ENCODE measurements at regions not wholly inside any gene's neighbourhood (a gene's known extent, or its start where the extent isn't known, plus 50 kb on each side); places are given as distances from the start of the nearest gene placed in this dataset.

GRCh38 chr1:58104960-58105359 lies 441.6 kb downstream of the OMA1 start:
- no peak overlapping the region for H3K27ac ChIP-seq
- no peaks in the 10 kb centered on the region for H3K36me3 ChIP-seq
- DNase-seq, result no peak
- ATAC-seq, result no peak
- no peaks in the 10 kb centered on the region for H3K4me1 ChIP-seq
- intact Hi-C loops (cut with DNase I; ENCODE audit: low total_unique reads), result no loop called here
- H3K9me3 ChIP-seq, result no peaks in the 10 kb centered on the region
- in situ Hi-C loops (cut with MboI; ENCODE audit: low sequenced_read_pairs in 4 of 4), result no loop called here
- H3K4me3 ChIP-seq, result no peak overlapping the region
- no peak for TF ChIP-seq POLR2A (IDR thresholded peaks at IDR 0.05)
- no peaks in the 10 kb centered on the region for H3K27me3 ChIP-seq

- Histone ChIP-seq H3K36me3 (no peaks in the 10 kb centered on the region), H3K4me1 (no peaks in the 10 kb centered on the region), H3K4me3 (no peak overlapping the region), H3K27ac (no peak overlapping the region), H3K9me3 (no peaks in the 10 kb centered on the region), H3K27me3 (no peaks in the 10 kb centered on the region)
- no peak for DNase-seq
- no peak for ATAC-seq
- in situ Hi-C loops (cut with MboI; ENCODE audit: low sequenced_read_pairs in 4 of 4), result no loop called here
- intact Hi-C loops (cut with DNase I; ENCODE audit: low total_unique reads), result no loop called here
- no peak for TF ChIP-seq POLR2A (IDR thresholded peaks at IDR 0.05)
- no peak for TF ChIP-seq CTCF (IDR thresholded peaks at IDR 0.05 in 4 of 5, conservative IDR thresholded peaks at IDR 0.05 in 1 of 5)
These were observed 449.8 kb downstream of the OMA1 start for GRCh38 chr1:58096714-58097113.

GRCh38 chr1:58095183-58095582 lies 451.3 kb downstream of the OMA1 start:
- no peak for DNase-seq
- intact Hi-C loops (cut with DNase I; ENCODE audit: low total_unique reads) (no loop called here), in situ Hi-C loops (cut with MboI; ENCODE audit: low sequenced_read_pairs in 4 of 4) (no loop called here)
- no peaks in the 10 kb centered on the region for H3K27me3 ChIP-seq
- no peak for ATAC-seq
- no peaks in the 10 kb centered on the region for H3K36me3 ChIP-seq
- no peaks in the 10 kb centered on the region for H3K4me1 ChIP-seq
- no peak overlapping the region for H3K4me3 ChIP-seq
- no peaks in the 10 kb centered on the region for H3K9me3 ChIP-seq
- no peak overlapping the region for H3K27ac ChIP-seq
- no peak for TF ChIP-seq CTCF (IDR thresholded peaks at IDR 0.05 in 4 of 5, conservative IDR thresholded peaks at IDR 0.05 in 1 of 5)

- in situ Hi-C loops (cut with MboI; ENCODE audit: low sequenced_read_pairs in 4 of 4), result no loop called here
- intact Hi-C loops (cut with DNase I; ENCODE audit: low total_unique reads), result no loop called here
- DNase-seq (no peak), ATAC-seq (no peak)
- Histone ChIP-seq H3K27ac (no peak overlapping the region), H3K27me3 (no peaks in the 10 kb centered on the region), H3K4me1 (no peaks in the 10 kb centered on the region), H3K4me3 (no peak overlapping the region), H3K36me3 (no peaks in the 10 kb centered on the region), H3K9me3 (no peaks in the 10 kb centered on the region)
- no peak for TF ChIP-seq CTCF (IDR thresholded peaks at IDR 0.05 in 4 of 5, conservative IDR thresholded peaks at IDR 0.05 in 1 of 5)
- no peak for TF ChIP-seq POLR2A (IDR thresholded peaks at IDR 0.05)
These were observed 452.3 kb downstream of the OMA1 start for GRCh38 chr1:58094221-58094620.

- H3K4me3 ChIP-seq, result no peak overlapping the region
- no peak overlapping the region for H3K27ac ChIP-seq
- no peaks in the 10 kb centered on the region for H3K4me1 ChIP-seq
- intact Hi-C loops (cut with DNase I; ENCODE audit: low total_unique reads), result no loop called here
- no peaks in the 10 kb centered on the region for H3K36me3 ChIP-seq
- DNase-seq (no peak), ATAC-seq (no peak)
- no peaks in the 10 kb centered on the region for H3K27me3 ChIP-seq
- no peaks in the 10 kb centered on the region for H3K9me3 ChIP-seq
- no peak for TF ChIP-seq CTCF (IDR thresholded peaks at IDR 0.05 in 4 of 5, conservative IDR thresholded peaks at IDR 0.05 in 1 of 5)
- no peak for TF ChIP-seq POLR2A (IDR thresholded peaks at IDR 0.05)
- in situ Hi-C loops (cut with MboI; ENCODE audit: low sequenced_read_pairs in 4 of 4), result no loop called here
These were observed 455.9 kb downstream of the OMA1 start for GRCh38 chr1:58090640-58091039.
